LNCAP (cell line): ENCODE measurements at regions not wholly inside any gene's neighbourhood (a gene's known extent, or its start where the extent isn't known, plus 50 kb on each side); places are given as distances from the start of the nearest gene placed in this dataset.

Experiments used
- TF ChIP-seq, protein P1 (sequence below): fragments of 450-650 bp; IDR thresholded peaks from 2 replicates; pipeline ENCODE4 v1.5.1; 2017; ENCODE audit warnings: mild to moderate bottlenecking

DNA sequence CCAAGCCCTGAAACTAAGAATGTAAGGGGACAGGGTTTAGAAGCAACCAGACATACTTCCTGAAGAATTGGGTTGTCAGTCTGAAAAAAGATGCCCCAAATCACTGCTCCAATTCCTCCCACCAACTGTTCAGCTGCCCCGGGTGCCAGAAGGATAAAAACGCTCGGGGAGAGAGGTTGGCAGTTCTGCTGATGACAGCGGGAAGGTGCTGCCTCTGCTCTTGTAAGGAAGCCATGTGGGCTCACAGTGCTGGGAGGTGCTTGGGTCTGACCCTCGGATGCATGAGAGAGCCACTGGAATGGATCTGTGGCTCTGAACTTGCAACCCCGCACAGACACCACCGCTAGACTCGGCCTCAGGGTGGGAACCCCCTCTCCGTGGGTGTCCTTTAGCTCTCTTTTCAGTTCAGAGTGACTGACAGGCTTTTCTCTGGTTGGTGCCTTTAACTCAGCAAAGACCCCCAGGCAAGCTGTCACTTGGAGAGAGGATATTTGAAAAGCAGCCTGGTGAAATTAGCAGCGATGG, 364.8 kb upstream of the RBFOX1 start:
- TF ChIP-seq, protein P1, sequence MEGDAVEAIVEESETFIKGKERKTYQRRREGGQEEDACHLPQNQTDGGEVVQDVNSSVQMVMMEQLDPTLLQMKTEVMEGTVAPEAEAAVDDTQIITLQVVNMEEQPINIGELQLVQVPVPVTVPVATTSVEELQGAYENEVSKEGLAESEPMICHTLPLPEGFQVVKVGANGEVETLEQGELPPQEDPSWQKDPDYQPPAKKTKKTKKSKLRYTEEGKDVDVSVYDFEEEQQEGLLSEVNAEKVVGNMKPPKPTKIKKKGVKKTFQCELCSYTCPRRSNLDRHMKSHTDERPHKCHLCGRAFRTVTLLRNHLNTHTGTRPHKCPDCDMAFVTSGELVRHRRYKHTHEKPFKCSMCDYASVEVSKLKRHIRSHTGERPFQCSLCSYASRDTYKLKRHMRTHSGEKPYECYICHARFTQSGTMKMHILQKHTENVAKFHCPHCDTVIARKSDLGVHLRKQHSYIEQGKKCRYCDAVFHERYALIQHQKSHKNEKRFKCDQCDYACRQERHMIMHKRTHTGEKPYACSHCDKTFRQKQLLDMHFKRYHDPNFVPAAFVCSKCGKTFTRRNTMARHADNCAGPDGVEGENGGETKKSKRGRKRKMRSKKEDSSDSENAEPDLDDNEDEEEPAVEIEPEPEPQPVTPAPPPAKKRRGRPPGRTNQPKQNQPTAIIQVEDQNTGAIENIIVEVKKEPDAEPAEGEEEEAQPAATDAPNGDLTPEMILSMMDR, result no peak

DNA sequence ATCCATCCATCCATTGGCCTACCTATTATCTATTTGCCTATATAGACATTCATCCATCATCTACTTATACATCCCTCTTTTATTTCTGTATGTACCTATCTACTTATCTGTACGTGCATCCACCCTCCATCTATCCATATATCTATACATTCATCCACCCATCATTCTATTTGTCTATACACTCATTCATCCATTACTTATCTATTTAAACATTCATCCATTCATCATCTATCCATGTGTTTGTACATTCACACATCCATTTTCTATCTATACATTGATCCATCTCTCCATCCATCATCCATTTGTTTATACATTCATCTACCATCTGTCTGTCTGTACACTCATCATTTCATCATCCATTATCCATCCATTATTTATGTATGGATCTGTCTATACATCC, 365.7 kb upstream of the RBFOX1 start:
- TF ChIP-seq, protein P1, result no peak

DNA sequence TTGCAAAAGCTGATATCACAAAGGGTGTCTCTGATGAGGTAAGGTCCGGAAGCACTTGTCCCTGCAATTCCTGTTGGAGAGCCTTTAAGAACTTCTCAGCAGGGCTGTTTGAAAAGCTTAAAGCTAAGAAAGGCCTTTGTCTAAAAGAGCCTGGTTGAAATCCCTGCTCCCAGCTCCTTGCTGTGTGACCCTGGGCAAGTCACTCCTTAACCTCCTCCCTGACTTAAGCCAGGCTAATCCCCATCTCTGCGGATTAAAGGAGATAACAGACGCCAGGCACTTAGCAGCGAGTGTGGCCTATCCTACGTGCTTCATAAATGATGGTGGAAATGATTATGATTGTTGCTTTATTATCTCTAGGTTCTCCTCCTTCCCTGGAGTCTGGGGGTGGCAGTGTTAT, 368.0 kb upstream of the RBFOX1 start:
- TF ChIP-seq, protein P1, result no peak

DNA sequence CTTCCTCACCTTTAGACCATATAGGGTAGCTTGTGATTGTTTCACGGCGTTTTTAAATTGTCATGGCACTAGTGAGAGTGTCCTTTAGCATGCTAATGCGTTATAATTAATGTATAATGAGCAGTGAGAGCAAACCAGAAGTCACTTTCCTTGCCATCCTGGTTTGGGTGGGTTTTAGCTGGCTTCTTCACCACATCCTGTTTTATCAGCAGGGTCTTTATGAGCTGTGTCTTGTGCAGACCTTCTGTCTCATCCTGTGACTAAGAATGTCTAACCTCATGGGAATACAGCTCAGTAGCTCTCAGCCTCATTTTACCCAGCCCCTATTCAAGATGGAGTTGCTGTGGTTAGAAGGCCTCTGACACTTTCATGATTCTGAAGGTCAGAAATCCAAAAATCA, 370.9 kb upstream of the RBFOX1 start:
- TF ChIP-seq, protein P1, result no peak

DNA sequence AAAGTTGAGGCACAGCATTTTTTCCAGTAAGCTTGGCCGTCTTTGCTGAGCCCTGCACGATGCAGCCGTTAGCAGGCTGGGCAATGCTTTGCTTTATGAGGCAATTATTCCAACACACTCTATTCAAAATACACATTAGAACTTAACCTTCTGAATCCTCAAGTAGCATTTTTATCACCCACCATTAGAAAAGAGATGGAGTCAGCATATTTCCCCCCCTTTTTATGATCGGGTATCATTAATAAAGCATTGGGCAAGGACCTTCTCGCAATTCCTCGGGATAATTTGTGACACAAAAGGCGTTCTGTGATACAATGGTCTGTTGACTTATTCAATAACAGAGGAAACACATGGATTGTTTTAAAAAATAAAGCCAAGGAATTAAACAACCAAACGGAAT, 374.5 kb upstream of the RBFOX1 start:
- TF ChIP-seq, protein P1, result no peak

DNA sequence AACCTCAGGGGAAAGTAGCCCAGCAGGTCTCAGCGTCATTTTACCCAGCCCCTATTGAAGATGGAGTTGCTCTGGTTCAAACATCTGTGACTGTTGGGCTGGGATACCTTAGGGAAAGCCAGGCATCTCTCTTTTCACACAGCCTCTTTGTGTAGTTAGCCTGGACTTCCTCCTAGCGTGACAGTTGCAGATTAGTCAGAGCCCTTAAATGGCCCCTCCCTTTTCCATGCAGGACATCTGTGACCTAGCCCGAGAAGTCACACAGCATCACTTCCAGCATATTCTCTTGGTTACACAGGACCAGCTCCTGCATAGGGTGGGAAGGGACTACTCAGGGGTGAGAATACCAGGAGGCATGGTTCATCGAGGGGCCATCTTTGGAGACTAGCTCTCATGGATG, 375.0 kb upstream of the RBFOX1 start:
- TF ChIP-seq, protein P1, result no peak

DNA sequence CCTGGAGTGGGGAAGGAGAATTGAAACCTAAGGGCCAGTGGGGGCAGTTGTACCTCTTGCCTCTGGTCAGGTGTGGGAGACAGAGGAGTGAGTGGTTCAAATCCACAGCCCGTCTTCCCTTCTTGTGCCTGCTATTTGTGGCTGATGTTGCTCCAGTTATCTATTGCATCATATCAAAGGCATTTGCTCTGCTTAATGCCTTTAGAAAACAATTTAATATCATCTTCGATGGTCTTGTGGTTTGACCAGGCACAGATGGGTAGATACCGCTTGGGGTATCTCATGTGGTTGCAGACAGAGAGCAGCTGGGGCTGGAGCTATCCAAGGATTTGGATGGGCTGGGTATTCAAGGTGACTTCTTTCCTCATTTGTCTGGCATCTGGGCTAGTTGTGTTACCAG, 376.1 kb upstream of the RBFOX1 start:
- TF ChIP-seq, protein P1, result no peak

DNA sequence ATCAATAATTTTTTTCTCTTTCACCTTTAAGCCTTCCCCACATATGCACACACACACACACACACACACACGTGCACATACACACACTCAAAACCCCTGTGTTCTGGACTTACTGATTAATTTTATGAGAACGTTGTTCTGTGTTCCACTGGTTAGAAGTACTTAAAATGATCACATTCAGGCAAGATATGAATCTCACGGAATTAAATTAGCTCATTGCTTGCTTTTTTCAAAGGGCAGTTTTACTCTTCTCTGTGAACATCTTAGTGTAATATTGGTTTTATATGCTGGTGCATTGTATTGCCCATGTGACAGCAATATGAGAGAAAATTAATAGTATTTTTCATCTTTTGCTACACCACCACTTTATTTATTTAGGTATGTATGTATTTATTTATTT, 377.3 kb upstream of the RBFOX1 start:
- TF ChIP-seq, protein P1, result no peak
